Right ventricle myocardium inferior (tissue), 1 donor: ENCODE measurements at regions not wholly inside any gene's neighbourhood (a gene's known extent, or its start where the extent isn't known, plus 50 kb on each side); places are given as distances from the start of the nearest gene placed in this dataset.
"Not testable (repeated sequence)": the region's sequence is repeated elsewhere in the genome, so short reads cannot be mapped to it uniquely, and the experiment has no call there.

Experiments used
- ATAC-seq: fragments of 200-7000 bp; cut with Tn5 transposase; one replicate; pipeline ENCODE4 v1.9.1; 2020; ENCODE audit warnings: mild to moderate bottlenecking, moderate library complexity
- DNase-seq: peaks from one replicate; pipeline ENCODE4 v3.0.0; 2021; ENCODE audit errors: missing footprints
- intact Hi-C: fragments of 100-400 bp; cut with DNase I; formaldehyde crosslinking; loops from one replicate; pipeline ENCODE4 v1.11.0; 2022
- donor health status: DM: no; HTN: yes; CAD: no; lungs with severe emphysema.

DNA sequence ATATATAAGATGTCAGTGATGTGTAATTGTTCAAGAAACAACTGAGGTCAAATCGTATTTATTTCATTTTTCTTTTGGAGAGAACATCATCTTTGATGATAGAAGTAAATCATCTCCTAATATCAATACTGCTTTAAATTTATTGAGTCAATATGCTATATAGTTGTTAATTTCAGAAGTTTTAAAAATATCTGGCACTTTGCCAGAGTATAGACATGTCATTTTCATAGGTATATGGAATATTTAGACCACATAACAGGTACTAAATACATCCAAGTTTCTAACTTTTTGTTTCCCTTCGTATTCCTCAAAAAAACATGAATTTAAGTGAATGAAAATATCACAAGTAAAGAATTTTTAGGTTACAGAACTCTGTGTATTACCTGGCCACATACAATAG is 577.8 kb downstream of the ARL4A start:
- intact Hi-C loops, result no loop called here
- no peak for ATAC-seq
- DNase-seq, result no peak

DNA sequence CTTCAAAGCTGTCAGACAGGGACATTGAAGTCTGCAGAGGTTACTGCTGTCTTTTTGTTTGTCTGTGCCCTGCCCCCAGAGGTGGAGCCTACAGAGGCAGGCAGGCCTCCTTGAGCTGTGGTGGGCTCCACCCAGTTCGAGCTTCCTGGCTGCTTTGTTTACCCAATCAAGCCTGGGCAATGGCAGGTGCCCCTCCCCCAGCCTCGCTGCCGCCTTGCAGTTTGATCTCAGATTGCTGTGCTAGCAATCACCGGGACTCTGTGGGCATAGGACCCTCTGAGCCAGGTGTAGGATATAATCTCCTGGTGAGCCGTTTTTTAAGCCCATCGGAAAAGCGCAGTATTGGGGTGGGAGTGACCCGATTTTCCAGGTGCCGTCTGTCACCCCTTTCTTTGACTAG is 586.8 kb downstream of the ARL4A start:
- ATAC-seq, intact Hi-C loops, DNase-seq: not testable (repeated sequence)

DNA sequence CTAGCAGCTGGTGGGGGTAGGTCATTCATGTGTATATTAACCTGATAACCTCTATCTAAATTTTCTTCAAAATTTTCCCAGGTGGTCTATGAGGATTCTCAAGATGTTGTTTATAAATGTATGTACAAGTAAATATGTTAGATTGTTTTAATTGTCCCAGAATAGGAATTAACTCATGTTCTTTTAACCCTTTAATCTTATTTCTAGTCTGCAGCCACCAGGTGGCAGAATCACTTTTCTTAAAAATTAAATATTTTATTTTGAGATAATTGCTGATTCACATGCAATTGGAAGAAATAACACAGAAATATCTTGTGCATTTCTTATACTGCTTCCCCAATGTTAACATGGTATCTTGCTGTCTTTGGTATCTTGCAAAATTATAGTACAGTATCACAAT is 589.5 kb downstream of the ARL4A start:
- intact Hi-C loops, result no loop called here
- no peak for ATAC-seq
- DNase-seq, result no peak

DNA sequence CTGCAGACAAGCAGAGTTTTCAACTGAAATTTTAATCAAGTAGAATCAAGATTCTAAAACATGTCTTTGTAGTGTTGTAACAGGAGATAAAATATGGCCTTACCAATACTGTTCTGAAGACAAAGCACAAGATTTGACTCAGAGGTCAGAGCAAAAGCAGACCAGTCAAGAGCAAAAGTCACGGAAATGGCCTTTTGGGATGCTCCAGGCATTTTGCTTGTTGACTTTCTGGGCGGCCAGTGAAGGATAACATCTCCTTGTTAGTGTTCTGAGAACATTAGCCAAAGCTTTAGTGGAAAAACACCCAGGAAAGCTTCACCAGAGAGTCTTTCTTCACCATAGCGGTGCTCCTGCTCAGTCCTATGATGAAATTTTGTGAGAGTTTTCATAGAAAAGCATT is 590.6 kb downstream of the ARL4A start:
- intact Hi-C loops, result no loop called here
- DNase-seq (no peak), ATAC-seq (no peak)

DNA sequence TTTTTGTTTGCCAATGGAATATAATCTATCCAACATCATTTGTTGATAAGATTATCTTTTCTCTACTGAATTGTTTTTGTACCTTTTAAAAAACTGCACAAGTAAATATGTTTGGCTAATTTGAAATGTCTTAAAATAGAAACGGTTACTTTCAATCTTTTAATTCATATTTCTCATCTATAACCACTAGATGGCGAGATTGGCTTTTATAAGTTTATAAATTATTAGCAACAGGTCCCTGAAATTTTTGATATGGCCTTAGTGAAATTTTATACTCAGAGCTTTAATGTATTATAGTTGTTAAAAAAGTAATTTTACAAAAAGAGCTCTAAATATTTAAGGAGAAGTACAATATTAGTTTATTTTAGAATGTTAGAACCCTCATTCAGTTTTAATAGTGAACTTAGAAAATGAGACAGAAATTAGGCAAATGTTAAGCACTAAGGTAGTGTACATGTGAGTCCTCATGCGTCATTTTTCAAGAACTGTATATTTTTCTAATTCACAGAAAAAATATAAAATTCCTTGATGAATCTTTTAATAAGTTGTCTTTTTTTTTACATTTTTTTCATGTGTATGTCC is 592.5 kb downstream of the ARL4A start:
- DNase-seq (no peak), ATAC-seq (no peak)
- intact Hi-C loops, result loop anchor here (2.0 to 5.0 kb wide), 3 partner anchors 462 to 1411 kb away; no protein-coding TSS in a partner anchor

DNA sequence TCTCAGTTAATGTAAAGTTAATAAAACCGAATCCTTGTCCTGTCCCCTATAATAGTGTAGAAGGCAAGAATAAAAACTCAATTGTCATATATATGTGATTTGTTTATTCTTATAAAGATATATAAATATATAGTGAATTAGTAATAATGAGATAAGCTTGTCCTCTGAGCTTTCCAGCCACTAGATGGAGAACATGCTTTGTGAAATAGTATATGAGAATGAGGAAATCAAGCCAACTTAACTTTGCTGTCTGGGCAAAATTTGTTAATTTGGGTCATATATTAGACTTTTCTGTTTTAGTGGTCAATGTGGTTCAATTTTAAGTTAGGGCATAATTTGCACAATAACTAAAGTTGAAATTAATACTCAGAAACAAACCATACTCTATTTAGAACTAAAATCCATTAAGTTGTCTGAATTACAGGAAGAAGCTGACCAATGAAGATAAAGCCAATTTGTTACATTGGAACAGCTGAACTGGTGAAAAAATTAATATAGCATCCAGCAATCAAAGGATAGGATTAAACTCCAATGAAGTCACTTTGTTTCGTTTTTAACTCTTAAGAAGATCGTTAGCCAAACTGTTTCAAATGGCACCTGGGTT is 595.0 kb downstream of the ARL4A start:
- ATAC-seq, result no peak
- DNase-seq, result no peak
- intact Hi-C loops, result loop anchor here (5.0 kb wide), 2 partner anchors 460 to 1175 kb away; no protein-coding TSS in a partner anchor

DNA sequence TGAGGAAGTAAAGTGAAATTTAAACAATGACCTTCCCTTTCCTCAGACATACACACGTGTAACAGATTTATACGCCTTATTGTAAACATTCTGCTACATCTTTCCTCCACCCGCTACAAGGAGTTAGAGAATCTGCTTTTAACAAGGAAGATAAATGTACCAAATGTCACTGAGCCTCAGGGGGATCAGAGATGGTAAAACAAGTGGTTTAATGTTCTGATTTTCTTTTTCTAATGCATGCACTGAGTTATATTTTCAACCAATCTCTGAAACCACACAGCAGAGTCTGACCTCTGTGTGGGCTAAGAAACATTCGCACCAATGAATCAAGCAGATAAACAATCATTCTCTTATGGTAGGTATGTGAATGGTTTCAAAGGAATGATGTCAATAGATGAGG is 599.5 kb downstream of the ARL4A start:
- ATAC-seq (no peak), DNase-seq (no peak)
- intact Hi-C loops, result no loop called here

DNA sequence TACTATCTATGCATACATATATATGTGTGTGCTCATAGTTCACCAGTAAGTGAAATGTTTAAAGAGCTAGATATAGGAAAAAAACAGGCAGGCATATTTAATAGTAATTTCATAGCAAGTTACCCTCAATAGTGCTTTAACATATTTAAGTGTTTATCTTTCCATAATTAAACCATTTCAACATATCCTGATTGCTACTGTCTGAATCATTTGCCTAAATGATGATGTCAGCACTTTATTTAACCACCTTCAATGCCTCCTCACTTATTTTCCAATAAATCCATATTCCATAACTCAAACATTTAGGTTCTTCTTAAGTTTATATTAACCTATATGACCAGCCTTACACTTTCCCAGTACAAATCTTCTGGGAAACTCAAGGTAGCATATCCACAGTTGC is 601.1 kb downstream of the ARL4A start:
- DNase-seq (no peak), ATAC-seq (no peak)
- intact Hi-C loops, result no loop called here

DNA sequence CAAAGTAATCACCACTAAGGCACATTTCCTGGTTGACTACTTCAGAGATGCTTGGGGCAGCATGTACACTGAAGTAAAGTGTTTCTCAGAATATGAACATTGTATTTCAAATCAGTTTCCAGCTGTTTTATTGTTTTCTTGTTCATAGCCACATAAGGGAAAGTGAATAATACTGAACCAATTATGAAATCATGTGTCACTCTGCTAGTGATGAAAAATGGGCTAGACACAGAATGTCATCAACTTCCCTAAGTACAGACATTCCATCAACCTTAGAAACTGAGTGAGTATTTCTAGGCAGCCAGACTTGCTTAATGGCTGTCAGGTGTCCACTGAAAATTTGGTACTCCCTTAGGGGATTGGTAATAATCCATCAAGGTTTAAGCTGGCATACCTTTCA is 603.5 kb downstream of the ARL4A start:
- DNase-seq (no peak), ATAC-seq (no peak)
- intact Hi-C loops, result no loop called here

DNA sequence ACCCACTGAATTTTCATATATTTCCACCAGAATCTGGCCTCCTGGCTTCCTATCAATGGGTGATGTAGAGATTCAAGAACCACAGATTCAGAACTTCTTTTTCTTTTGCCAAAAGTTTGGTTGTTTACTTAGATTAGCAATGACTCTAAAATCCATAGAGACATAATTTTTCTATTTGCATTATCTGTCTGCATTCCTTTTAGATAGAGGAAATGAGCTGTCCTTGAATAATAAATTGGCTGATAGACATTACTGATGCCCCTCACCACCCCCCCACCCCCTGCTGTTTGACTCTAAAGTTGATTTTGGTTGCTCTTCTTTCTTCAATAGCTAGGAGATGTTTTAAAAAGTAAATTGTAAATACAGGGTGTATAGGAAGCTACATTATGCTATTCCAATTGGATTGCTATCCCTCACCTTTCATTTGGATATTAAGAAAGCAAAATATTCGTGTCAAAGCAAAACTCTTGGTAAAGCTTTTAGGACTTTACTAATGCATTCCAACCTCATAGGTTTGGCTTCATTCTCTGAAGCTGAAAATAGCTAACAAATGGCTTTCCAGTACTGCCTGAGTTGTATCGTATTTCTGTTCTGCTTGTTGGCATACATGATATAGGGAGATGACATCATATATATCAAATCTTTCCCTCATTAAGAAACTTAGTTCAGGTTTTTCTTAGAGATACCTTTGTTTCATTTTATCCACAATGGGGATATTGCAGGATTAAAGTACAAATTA is 606.0 kb downstream of the ARL4A start:
- intact Hi-C loops, result no loop called here
- ATAC-seq (no peak), DNase-seq (no peak)

DNA sequence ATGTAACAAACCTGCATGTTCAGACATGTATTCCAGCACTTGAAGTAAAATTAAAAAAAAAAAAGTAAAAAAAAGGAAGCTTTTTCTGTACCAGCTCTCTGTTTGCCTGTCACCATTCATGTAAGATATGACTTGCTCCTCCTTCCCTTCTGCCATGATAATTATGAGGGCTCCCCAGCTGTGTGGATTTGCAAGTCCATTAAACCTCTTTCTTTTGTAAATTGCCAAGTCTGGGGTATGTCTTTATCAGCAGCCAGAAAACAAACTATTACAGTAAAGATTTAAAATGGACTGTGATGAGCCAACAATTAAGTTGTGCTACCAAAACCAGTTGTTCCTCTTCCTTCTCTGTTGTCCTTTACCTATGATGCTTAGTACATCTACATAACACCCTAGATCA is 619.6 kb downstream of the ARL4A start:
- intact Hi-C loops, result no loop called here
- DNase-seq (no peak), ATAC-seq (no peak)

DNA sequence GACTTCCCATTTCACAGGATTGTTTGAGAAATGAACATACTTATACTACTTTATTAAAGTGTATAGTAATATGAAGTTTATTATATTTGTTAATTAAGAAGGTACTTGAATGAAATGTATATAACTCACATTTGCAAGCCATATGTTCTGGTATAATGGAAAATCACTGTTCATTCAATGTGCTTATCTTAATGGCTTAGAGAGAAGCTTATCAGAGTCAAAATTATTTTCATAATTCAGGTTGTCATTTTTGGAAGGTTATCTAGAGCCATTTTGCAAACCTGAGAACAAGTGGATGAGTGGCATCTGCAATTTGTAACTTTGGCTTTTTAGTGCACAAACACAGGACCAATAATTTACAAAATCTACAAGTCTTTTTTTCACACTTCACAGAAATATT is 621.0 kb downstream of the ARL4A start:
- DNase-seq, result no peak
- intact Hi-C loops, result no loop called here
- no peak for ATAC-seq

DNA sequence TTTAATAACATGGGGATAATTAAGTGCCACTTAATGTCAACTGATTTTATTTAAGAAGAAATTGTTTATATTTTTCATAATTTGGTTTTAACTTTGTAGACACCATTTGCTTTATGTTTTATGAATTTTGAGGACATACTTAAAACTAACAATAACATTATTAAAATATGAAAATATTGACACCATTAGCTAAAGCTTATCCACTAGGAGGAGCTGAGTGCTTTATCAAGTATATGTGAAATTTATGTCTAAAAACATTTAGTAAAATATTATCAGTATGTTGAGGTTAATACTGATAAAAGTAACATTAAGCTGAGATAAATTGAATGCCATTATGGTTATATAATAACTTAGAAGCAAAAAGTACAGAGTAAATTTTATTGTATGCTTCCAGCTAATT is 622.1 kb downstream of the ARL4A start:
- ATAC-seq (no peak), DNase-seq (no peak)
- intact Hi-C loops, result no loop called here

DNA sequence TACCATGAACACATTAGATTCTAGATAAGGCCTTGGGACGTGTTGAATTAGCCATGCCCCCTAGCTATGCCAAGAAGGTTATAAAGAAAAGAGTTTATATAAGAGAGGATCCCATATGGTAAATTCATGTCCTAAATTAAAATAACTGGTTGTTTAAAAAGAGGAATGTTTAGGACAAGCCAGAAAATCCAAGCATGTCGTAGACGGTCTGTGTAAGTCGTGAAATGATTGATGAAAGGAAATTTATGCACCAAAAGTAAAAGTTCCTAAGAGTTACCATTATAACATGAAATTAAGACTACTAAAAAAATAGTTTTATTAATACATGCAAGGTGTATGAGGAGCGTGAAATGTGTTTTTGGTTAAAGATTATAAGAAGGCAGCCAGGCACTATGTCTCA is 624.9 kb downstream of the ARL4A start:
- DNase-seq, result no peak
- intact Hi-C loops, result no loop called here
- ATAC-seq, result no peak

DNA sequence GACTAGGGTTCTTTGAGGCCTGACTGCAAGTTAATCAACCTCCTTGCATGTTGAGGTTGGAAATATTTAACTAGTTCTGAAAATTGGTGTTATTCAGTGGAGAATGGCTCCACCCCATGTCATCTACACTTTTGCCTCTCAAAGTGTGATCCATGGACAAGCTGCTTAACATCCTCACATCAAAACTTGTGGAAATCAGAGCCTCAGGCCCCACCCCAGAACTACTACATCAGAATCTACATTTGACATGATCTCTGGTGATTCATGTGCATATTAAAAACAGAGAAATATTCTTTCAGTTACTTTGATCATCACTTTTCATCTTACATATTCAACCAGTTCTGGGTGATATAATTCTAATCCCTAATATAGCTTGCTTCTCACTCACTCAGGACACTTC is 632.9 kb downstream of the ARL4A start:
- intact Hi-C loops, result no loop called here
- ATAC-seq (no peak), DNase-seq (no peak)

DNA sequence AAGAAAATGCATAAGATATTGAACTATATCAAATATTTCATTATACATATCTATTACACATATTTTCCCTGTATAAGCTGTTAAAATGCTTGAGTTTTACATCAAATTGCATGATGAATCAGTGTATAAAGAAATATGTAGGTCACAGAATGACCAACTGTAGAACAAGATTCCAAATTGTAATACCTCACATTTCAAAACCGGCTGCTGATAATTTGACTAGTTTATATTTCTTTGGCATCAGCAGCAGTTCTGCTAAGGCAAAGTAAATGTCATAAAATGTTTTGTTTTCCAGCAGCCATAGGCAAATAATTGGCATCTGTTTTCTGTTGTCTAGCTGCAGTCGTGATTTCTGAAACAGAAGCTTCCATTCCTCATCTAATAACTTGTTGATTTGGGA is 633.9 kb downstream of the ARL4A start:
- intact Hi-C loops, result no loop called here
- no peak for DNase-seq
- no peak for ATAC-seq

DNA sequence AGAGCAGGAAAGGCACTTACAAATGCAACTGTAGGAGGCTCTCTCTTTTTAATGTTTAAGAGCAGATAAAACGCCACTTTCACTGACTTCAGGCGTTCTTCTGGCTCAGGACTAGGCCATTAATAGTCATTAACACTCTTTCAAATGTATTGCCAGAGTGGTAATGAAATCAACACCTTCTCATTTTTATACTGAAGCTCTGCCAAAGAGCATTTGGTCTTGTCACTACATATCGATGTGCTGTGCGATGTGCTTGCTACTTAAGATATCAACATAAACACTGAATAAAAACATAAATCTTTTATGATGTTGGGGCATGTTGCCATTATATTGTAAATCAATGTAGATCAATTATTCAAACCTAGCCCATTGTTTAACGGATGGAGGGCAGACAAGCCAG is 634.7 kb downstream of the ARL4A start:
- ATAC-seq (no peak), DNase-seq (no peak)
- intact Hi-C loops, result no loop called here

DNA sequence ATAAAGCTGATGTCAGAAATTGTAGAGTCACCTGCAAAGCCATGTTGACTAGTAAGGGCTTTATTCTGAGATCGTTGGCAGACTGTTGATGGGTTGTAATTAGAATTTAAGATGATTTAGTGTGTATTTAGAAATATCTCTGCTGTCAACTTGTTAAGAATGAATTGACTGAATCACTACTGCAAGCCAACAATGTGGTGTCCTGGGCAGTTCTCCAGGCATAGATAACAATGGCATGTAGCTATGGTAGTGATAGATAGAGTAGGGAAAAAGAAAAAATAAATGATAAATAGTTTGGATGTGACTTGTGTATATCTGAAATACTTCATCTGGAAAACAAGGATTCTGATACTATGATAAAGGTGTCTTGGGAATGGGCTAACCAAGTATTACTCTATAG is 640.2 kb downstream of the ARL4A start:
- no peak for DNase-seq
- intact Hi-C loops, result no loop called here
- ATAC-seq, result no peak

DNA sequence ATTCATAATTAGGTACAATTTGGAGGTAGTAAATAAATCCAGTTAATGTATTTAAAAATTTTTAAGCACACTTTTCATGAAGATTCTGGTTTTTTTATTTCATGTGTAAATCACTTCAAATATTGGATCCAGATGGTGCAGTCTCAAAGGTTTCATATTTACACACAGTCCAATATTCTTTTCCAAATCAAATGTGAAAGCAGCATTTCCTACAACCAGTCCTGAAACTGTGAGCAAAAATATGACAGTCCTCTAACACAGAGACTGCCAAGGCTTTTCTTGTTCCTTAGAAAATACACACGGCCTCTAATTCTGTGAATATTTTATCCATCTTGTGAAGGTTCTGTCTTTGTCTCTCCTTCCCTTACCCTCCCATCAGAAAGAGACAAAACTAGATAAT is 645.9 kb downstream of the ARL4A start:
- DNase-seq (no peak), ATAC-seq (no peak)
- intact Hi-C loops, result no loop called here

DNA sequence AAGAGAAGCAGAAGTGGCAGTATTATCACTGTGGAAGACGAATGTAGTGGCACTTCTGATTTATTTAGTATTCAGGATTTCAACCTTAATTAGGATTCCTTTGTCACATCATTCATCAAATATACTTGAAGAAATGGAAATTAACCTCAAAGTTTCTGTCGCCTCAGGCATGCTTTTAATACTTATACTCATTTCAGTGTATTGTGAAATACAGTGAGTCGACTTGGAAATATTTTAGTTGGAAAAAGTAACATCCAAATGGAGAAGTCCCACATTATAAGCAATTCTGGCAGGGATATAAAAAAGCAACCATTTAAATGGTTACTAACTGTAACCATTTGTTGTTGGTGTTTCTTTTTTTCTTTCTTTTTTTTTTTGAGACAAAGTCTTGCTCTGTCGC is 648.8 kb downstream of the ARL4A start:
- DNase-seq (no peak), ATAC-seq (no peak)
- intact Hi-C loops, result no loop called here

DNA sequence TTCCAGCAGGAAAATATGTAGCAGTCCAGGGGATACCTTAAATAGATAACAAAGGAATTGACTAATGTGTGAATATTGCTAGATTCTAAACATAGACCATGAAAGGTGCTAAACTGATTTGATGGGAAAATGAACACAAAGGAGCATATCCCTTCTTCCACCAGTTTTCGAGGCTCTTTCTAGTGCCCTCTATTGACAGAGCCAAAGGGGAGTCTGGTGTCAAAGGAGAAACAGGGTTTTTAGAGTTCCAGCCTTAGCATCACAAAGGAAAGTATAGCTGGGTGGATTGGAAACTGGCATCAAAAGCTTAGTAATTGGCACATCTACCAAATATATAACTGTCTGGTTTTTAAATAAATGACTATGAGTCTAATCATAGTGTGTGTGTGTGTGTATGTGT is 636.8 kb downstream of the ETV1 start:
- DNase-seq (no peak), ATAC-seq (no peak)
- intact Hi-C loops, result no loop called here
